Glutamatergic neuron (in vitro differentiated cells): ENCODE measurements at regions not wholly inside any gene's neighbourhood (a gene's known extent, or its start where the extent isn't known, plus 50 kb on each side); places are given as distances from the start of the nearest gene placed in this dataset.

Experiments used
- DNase-seq: peaks from one replicate; pipeline ENCODE4 v3.0.0; 2022
- H3K27ac Mint-ChIP-seq: one replicate; pipeline ENCODE4 v1.8.0; 2020; ENCODE audit warnings: mild to moderate bottlenecking, mixed read lengths, inconsistent platforms; ENCODE audit not compliant: unreplicated experiment
- H3K27me3 Mint-ChIP-seq: one replicate; pipeline ENCODE4 v1.8.0; 2020; ENCODE audit warnings: mild to moderate bottlenecking, moderate library complexity, mixed read lengths, inconsistent platforms; ENCODE audit not compliant: unreplicated experiment
- H3K36me3 Mint-ChIP-seq: one replicate; pipeline ENCODE4 v1.8.0; 2020; ENCODE audit warnings: mild to moderate bottlenecking, mixed read lengths, inconsistent platforms; ENCODE audit not compliant: unreplicated experiment
- H3K4me1 Mint-ChIP-seq: one replicate; pipeline ENCODE4 v1.8.0; 2020; ENCODE audit warnings: mild to moderate bottlenecking, low read depth, mixed read lengths, inconsistent platforms; ENCODE audit not compliant: unreplicated experiment
- H3K4me3 Mint-ChIP-seq: one replicate; pipeline ENCODE4 v1.8.0; 2020; ENCODE audit warnings: mild to moderate bottlenecking, mixed read lengths, inconsistent platforms; ENCODE audit not compliant: unreplicated experiment
- H3K9me3 Mint-ChIP-seq: one replicate; pipeline ENCODE4 v1.8.0; 2020; ENCODE audit warnings: mild to moderate bottlenecking, moderate library complexity, mixed read lengths, inconsistent platforms; ENCODE audit not compliant: unreplicated experiment
- TF ChIP-seq, protein P1 (sequence below): fragments of 200-600 bp; sonication (generic); IDR thresholded peaks from one replicate; pipeline ENCODE4 v1.5.0; 2021; ENCODE audit not compliant: partially characterized antibody, unreplicated experiment

- TF ChIP-seq, protein P1, sequence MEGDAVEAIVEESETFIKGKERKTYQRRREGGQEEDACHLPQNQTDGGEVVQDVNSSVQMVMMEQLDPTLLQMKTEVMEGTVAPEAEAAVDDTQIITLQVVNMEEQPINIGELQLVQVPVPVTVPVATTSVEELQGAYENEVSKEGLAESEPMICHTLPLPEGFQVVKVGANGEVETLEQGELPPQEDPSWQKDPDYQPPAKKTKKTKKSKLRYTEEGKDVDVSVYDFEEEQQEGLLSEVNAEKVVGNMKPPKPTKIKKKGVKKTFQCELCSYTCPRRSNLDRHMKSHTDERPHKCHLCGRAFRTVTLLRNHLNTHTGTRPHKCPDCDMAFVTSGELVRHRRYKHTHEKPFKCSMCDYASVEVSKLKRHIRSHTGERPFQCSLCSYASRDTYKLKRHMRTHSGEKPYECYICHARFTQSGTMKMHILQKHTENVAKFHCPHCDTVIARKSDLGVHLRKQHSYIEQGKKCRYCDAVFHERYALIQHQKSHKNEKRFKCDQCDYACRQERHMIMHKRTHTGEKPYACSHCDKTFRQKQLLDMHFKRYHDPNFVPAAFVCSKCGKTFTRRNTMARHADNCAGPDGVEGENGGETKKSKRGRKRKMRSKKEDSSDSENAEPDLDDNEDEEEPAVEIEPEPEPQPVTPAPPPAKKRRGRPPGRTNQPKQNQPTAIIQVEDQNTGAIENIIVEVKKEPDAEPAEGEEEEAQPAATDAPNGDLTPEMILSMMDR: no peak
- Mint-ChIP-seq H3K36me3 (peaks cover 7% of the 10 kb centered on the region), H3K27ac (no peak overlapping the region), H3K4me1 (peaks cover 10% of the 10 kb centered on the region), H3K4me3 (no peak overlapping the region), H3K27me3 (no peaks in the 10 kb centered on the region), H3K9me3 (no peaks in the 10 kb centered on the region)
- no peak for DNase-seq
Measured at GRCh38 chr5:124136609-124137008, 609.8 kb downstream of the ZNF608 start.

GRCh38 chr5:124134941-124135340 is 611.5 kb downstream of the ZNF608 start:
- Mint-ChIP-seq H3K27ac (no peak overlapping the region), H3K4me3 (no peak overlapping the region), H3K4me1 (peaks cover 19% of the 10 kb centered on the region), H3K9me3 (no peaks in the 10 kb centered on the region), H3K36me3 (peaks cover 4% of the 10 kb centered on the region), H3K27me3 (peaks cover 2% of the 10 kb centered on the region)
- DNase-seq: no peak
- TF ChIP-seq, protein P1: no peak

DNA sequence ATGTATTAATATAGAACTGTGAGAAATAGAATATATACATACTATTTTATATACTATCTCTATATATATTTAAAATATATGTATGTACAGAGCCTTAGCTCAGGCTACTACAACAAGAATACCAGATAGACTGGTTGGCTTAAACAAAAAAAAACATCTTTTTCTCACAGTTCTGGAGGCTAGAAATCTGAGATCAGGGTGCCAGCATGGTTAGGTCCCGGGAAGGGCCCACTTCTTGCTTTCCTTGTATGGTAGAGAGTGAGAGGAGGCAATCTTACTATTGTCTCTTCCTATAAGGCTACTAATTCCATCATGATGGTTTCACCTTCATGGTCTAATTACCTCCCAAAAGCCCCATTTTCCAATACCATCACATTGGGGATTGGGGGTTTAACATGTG is 613.0 kb downstream of the ZNF608 start:
- TF ChIP-seq, protein P1: no peak
- DNase-seq: no peak
- Mint-ChIP-seq H3K4me1 (peaks cover 28% of the 10 kb centered on the region), H3K9me3 (peaks cover 7% of the 10 kb centered on the region), H3K27ac (no peak overlapping the region), H3K4me3 (no peak overlapping the region), H3K36me3 (peaks cover 4% of the 10 kb centered on the region), H3K27me3 (peaks cover 4% of the 10 kb centered on the region)

- H3K4me1 Mint-ChIP-seq: peaks cover 33% of the 10 kb centered on the region
- H3K27ac Mint-ChIP-seq: peak overlapping the region; percentile 0
- DNase-seq: no peak
- peaks cover 4% of the 10 kb centered on the region for H3K36me3 Mint-ChIP-seq
- peaks cover 12% of the 10 kb centered on the region for H3K9me3 Mint-ChIP-seq
- H3K27me3 Mint-ChIP-seq: peaks cover 6% of the 10 kb centered on the region
- TF ChIP-seq, protein P1: no peak
- no peak overlapping the region for H3K4me3 Mint-ChIP-seq
Measured at GRCh38 chr5:124132843-124133242, 613.6 kb downstream of the ZNF608 start.

GRCh38 chr5:124131466-124131865 is 615.0 kb downstream of the ZNF608 start:
- Mint-ChIP-seq H3K27ac (peak overlapping the region; percentile 69), H3K27me3 (peaks cover 16% of the 10 kb centered on the region), H3K4me3 (no peak overlapping the region), H3K4me1 (peaks cover 44% of the 10 kb centered on the region), H3K9me3 (peaks cover 20% of the 10 kb centered on the region), H3K36me3 (peaks cover 4% of the 10 kb centered on the region)
- TF ChIP-seq, protein P1: no peak
- DNase-seq: peak; percentile 24
